GM18508 (cell line): ENCODE measurements at regions not wholly inside any gene's neighbourhood (a gene's known extent, or its start where the extent isn't known, plus 50 kb on each side); places are given as distances from the start of the nearest gene placed in this dataset.

ENCODE experiments used
- ATAC-seq: cut with Tn5 transposase; IDR thresholded peaks from one replicate; pipeline ENCODE4 v1.9.1; 2021; ENCODE audit warnings: moderate number of reproducible peaks; ENCODE audit not compliant: insufficient read depth, unreplicated experiment

- ATAC-seq = no peak
Observed at GRCh38 chr20:54355631-54356280, 119.6 kb upstream of the DOK5 start.

- ATAC-seq = no peak
Observed at GRCh38 chr20:54356801-54357200, 118.6 kb upstream of the DOK5 start.

GRCh38 chr20:54361475-54361874, 113.9 kb upstream of the DOK5 start:
- ATAC-seq = no peak

- no peak for ATAC-seq
Observed at GRCh38 chr20:54362283-54362682, 113.1 kb upstream of the DOK5 start.

GRCh38 chr20:54364365-54364764, 111.0 kb upstream of the DOK5 start:
- ATAC-seq = no peak

- ATAC-seq = no peak
Observed at GRCh38 chr20:54364919-54365318, 110.5 kb upstream of the DOK5 start.

GRCh38 chr20:54366669-54367344, 108.6 kb upstream of the DOK5 start:
- ATAC-seq = no peak

- no peak for ATAC-seq
Observed at GRCh38 chr20:54368570-54368969, 106.8 kb upstream of the DOK5 start.

GRCh38 chr20:54372313-54372712, 103.1 kb upstream of the DOK5 start:
- ATAC-seq = no peak

- ATAC-seq = no peak
Observed at GRCh38 chr20:54377992-54378773, 97.2 kb upstream of the DOK5 start.

- no peak for ATAC-seq
Observed at GRCh38 chr20:54379893-54380584, 95.4 kb upstream of the DOK5 start.

- ATAC-seq = no peak
Observed at GRCh38 chr20:54382419-54382818, 93.0 kb upstream of the DOK5 start.

- ATAC-seq = no peak
Observed at GRCh38 chr20:54385746-54386145, 89.6 kb upstream of the DOK5 start.

- ATAC-seq = no peak
Observed at GRCh38 chr20:54389596-54390280, 85.7 kb upstream of the DOK5 start.

- ATAC-seq = no peak
Observed at GRCh38 chr20:54397292-54398140, 77.9 kb upstream of the DOK5 start.

GRCh38 chr20:54398814-54399213, 76.6 kb upstream of the DOK5 start:
- ATAC-seq = no peak

- ATAC-seq = no peak
Observed at GRCh38 chr20:54405540-54405939, 69.9 kb upstream of the DOK5 start.

GRCh38 chr20:54407459-54407858, 67.9 kb upstream of the DOK5 start:
- no peak for ATAC-seq

GRCh38 chr20:54415967-54416366, 59.4 kb upstream of the DOK5 start:
- ATAC-seq = no peak
